ENCODE measurements at regions not wholly inside any gene's neighbourhood (a gene's known extent, or its start where the extent isn't known, plus 50 kb on each side); places are given as distances from the start of the nearest gene placed in this dataset.

GRCh38 chr2:76385943-76386342 is 675.2 kb upstream of the GCFC2 start:
- Mint-ChIP-seq H3K4me1 (no peaks in the 10 kb centered on the region), H3K4me3 (no peak overlapping the region), H3K36me3 (no peaks in the 10 kb centered on the region), H3K27me3 (ENCODE audit: low read depth in 3 of 3) (peaks cover 0 to 2% (median 0%) of the 10 kb centered on the region in 3 donors), H3K9me3 (peaks cover 0 to 9% (median 2%) of the 10 kb centered on the region in 7 donors), H3K27ac (no peak overlapping the region)
- Histone ChIP-seq H3K9ac (ENCODE audit: insufficient read depth, low read length, poor library complexity, severe bottlenecking) (no peak overlapping the region), H3K27ac (ENCODE audit: low read depth in 1 of 2, low read length in 2 of 2) (no peak overlapping the region), H3K27me3 (ENCODE audit: control insufficient read depth in 2 of 2, insufficient read depth in 2 of 2, low read length in 2 of 2) (no peaks in the 10 kb centered on the region), H3K9me3 (replicated peaks in 1 of 2; ENCODE audit: control insufficient read depth in 1 of 2, insufficient read depth in 1 of 2, low read length in 2 of 2) (no peaks in the 10 kb centered on the region), H2AFZ (ENCODE audit: insufficient read depth, low read depth, low read length, poor library complexity, severe bottlenecking) (no peak overlapping the region), H3K4me3 (replicated peaks in 1 of 3; ENCODE audit: low read depth in 2 of 3, low read length in 3 of 3) (no peak overlapping the region), H3K4me1 (ENCODE audit: control insufficient read depth in 1 of 2, insufficient read depth in 2 of 2, low read length in 2 of 2) (no peaks in the 10 kb centered on the region), H3K36me3 (replicated peaks in 1 of 2; ENCODE audit: control insufficient read depth in 1 of 2, insufficient read depth in 2 of 2, low read length in 2 of 2) (no peaks in the 10 kb centered on the region), H3K4me2 (replicated peaks; ENCODE audit: extremely low read depth, low read length, poor library complexity, severe bottlenecking) (no peak overlapping the region), H3K79me2 (ENCODE audit: insufficient read depth, low read length) (no peaks in the 10 kb centered on the region), H4K20me1 (ENCODE audit: insufficient read depth, low read length) (no peaks in the 10 kb centered on the region)
- intact Hi-C loops (cut with micrococcal nuclease) = no loop called here
- WGBS (ENCODE audit: insufficient coverage) = no CpG with 5 or more reads among the region's 1 CpG
- DNase-seq = no peak
- TF ChIP-seq CTCF (IDR thresholded peaks at IDR 0.05) = no peak

- no peak overlapping the region for H3K27ac Mint-ChIP-seq
- Histone ChIP-seq H3K4me2 (replicated peaks; ENCODE audit: extremely low read depth, low read length, poor library complexity, severe bottlenecking) (no peak overlapping the region), H2AFZ (ENCODE audit: insufficient read depth, low read depth, low read length, poor library complexity, severe bottlenecking) (no peak overlapping the region), H3K9me3 (replicated peaks in 1 of 2; ENCODE audit: control insufficient read depth in 1 of 2, insufficient read depth in 1 of 2, low read length in 2 of 2) (no peaks in the 10 kb centered on the region), H3K36me3 (replicated peaks in 1 of 2; ENCODE audit: control insufficient read depth in 1 of 2, insufficient read depth in 2 of 2, low read length in 2 of 2) (no peaks in the 10 kb centered on the region), H3K4me3 (replicated peaks in 1 of 3; ENCODE audit: low read depth in 2 of 3, low read length in 3 of 3) (no peak overlapping the region), H3K9ac (ENCODE audit: insufficient read depth, low read length, poor library complexity, severe bottlenecking) (no peak overlapping the region), H3K27ac (ENCODE audit: low read depth in 1 of 2, low read length in 2 of 2) (no peak overlapping the region), H3K4me1 (ENCODE audit: control insufficient read depth in 1 of 2, insufficient read depth in 2 of 2, low read length in 2 of 2) (no peaks in the 10 kb centered on the region), H3K27me3 (ENCODE audit: control insufficient read depth in 2 of 2, insufficient read depth in 2 of 2, low read length in 2 of 2) (no peaks in the 10 kb centered on the region), H4K20me1 (ENCODE audit: insufficient read depth, low read length) (no peaks in the 10 kb centered on the region), H3K79me2 (ENCODE audit: insufficient read depth, low read length) (no peaks in the 10 kb centered on the region)
- peaks cover 0 to 4% (median 0%) of the 10 kb centered on the region in 7 donors for H3K9me3 Mint-ChIP-seq
- no peak for TF ChIP-seq CTCF (IDR thresholded peaks at IDR 0.05)
- no peak overlapping the region for H3K4me3 Mint-ChIP-seq
- no peaks in the 10 kb centered on the region for H3K4me1 Mint-ChIP-seq
- H3K36me3 Mint-ChIP-seq = no peaks in the 10 kb centered on the region
- no peak for DNase-seq
- H3K27me3 Mint-ChIP-seq (ENCODE audit: low read depth in 3 of 3) = peaks cover 0 to 2% (median 0%) of the 10 kb centered on the region in 3 donors
- intact Hi-C loops (cut with micrococcal nuclease) = no loop called here
These were observed 670.9 kb upstream of the GCFC2 start for GRCh38 chr2:76381624-76382023.
